Ovary (tissue), 3 donors: ENCODE measurements at regions not wholly inside any gene's neighbourhood (a gene's known extent, or its start where the extent isn't known, plus 50 kb on each side); places are given as distances from the start of the nearest gene placed in this dataset.

ENCODE experiments used
- CTCF ChIP-seq, 3 donors: fragments of 450-650 bp in 2 of 3; fragments of 200-600 bp in 1 of 3; IDR thresholded peaks; one replicate each; pipeline versions ENCODE4 v1.5.1 to v1.8.0; 2016 to 2022; ENCODE audit warnings: antibody characterized with exemption in 3 of 3, mild to moderate bottlenecking in 1 of 3
- EP300 ChIP-seq: sonication (generic); formaldehyde crosslinking; IDR thresholded peaks from one replicate; pipeline ENCODE4 v1.6.1; 2017; ENCODE audit warnings: antibody characterized with exemption
- POLR2A ChIP-seq: fragments of 450-650 bp; IDR thresholded peaks from one replicate; pipeline ENCODE4 v1.6.1; 2017; ENCODE audit warnings: antibody characterized with exemption, mild to moderate bottlenecking, moderate library complexity
- donor health status: DM: no; HTN: no; CAD: no.

GRCh38 chr2:34481542-34481941, 882.4 kb upstream of the FAM98A start:
- TF ChIP-seq CTCF (IDR thresholded peaks at IDR 0.05) (no peak), POLR2A (no peak), EP300 (no peak)
